HG02840 (cell line): ENCODE measurements at regions not wholly inside any gene's neighbourhood (a gene's known extent, or its start where the extent isn't known, plus 50 kb on each side); places are given as distances from the start of the nearest gene placed in this dataset.

Experiments
- ATAC-seq: cut with Tn5 transposase; IDR thresholded peaks from one replicate; pipeline ENCODE4 v1.9.1; 2021; ENCODE audit warnings: mild to moderate bottlenecking, moderate library complexity, moderate number of reproducible peaks; ENCODE audit not compliant: unreplicated experiment, low FRiP score

- no peak for ATAC-seq
These were observed 563.5 kb downstream of the BUD13 start for GRCh38 chr11:116209255-116209654.

- ATAC-seq, result no peak
These were observed 565.2 kb downstream of the BUD13 start for GRCh38 chr11:116207421-116208141.

- no peak for ATAC-seq
These were observed 565.8 kb downstream of the BUD13 start for GRCh38 chr11:116207019-116207418.

GRCh38 chr11:116202922-116203321 is 569.9 kb downstream of the BUD13 start:
- no peak for ATAC-seq

GRCh38 chr11:116200564-116200963 is 572.2 kb downstream of the BUD13 start:
- ATAC-seq, result no peak

GRCh38 chr11:116199182-116199581 is 573.6 kb downstream of the BUD13 start:
- no peak for ATAC-seq

GRCh38 chr11:116194156-116194904 is 578.5 kb downstream of the BUD13 start:
- no peak for ATAC-seq

GRCh38 chr11:116193321-116194131 is 579.3 kb downstream of the BUD13 start:
- ATAC-seq, result no peak

- ATAC-seq, result no peak
These were observed 580.1 kb downstream of the BUD13 start for GRCh38 chr11:116192509-116193210.

GRCh38 chr11:116190861-116191260 is 581.9 kb downstream of the BUD13 start:
- ATAC-seq, result no peak

- no peak for ATAC-seq
These were observed 583.2 kb downstream of the BUD13 start for GRCh38 chr11:116189408-116190170.

- ATAC-seq, result no peak
These were observed 584.4 kb downstream of the BUD13 start for GRCh38 chr11:116188350-116188749.

GRCh38 chr11:116187026-116187425 is 585.8 kb downstream of the BUD13 start:
- ATAC-seq, result no peak

GRCh38 chr11:116185551-116185950 is 587.2 kb downstream of the BUD13 start:
- ATAC-seq, result no peak

GRCh38 chr11:116184763-116185162 is 588.0 kb downstream of the BUD13 start:
- ATAC-seq, result no peak

GRCh38 chr11:116182356-116182966 is 590.3 kb downstream of the BUD13 start:
- ATAC-seq, result no peak

GRCh38 chr11:116180806-116181600 is 591.8 kb downstream of the BUD13 start:
- ATAC-seq, result no peak

GRCh38 chr11:116179401-116179800 is 593.4 kb downstream of the BUD13 start:
- ATAC-seq, result no peak
